HUES48 (cell line): ENCODE measurements at regions not wholly inside any gene's neighbourhood (a gene's known extent, or its start where the extent isn't known, plus 50 kb on each side); places are given as distances from the start of the nearest gene placed in this dataset.

Source experiments
- H3K27ac ChIP-seq: one replicate; pipeline ENCODE4 v1.7.0; 2013; ENCODE audit warnings: low read depth, low read length, inconsistent platforms
- H3K27me3 ChIP-seq: 2 replicates; pipeline ENCODE4 v1.6.1; 2013; ENCODE audit warnings: mild to moderate bottlenecking, low read length; ENCODE audit not compliant: control insufficient read depth, insufficient read depth
- H3K36me3 ChIP-seq: 2 replicates; pipeline ENCODE4 v1.6.1; 2013; ENCODE audit warnings: low read length; ENCODE audit not compliant: control insufficient read depth, insufficient read depth
- H3K4me1 ChIP-seq: 2 replicates; pipeline ENCODE4 v1.6.1; 2013; ENCODE audit warnings: mild to moderate bottlenecking, low read length; ENCODE audit not compliant: control insufficient read depth, insufficient read depth
- H3K4me3 ChIP-seq: 2 replicates; pipeline ENCODE4 v1.5.1; 2013; ENCODE audit warnings: mild to moderate bottlenecking, low read depth, low read length
- H3K9ac ChIP-seq: 2 replicates; pipeline ENCODE4 v1.6.1; 2013; ENCODE audit warnings: mild to moderate bottlenecking, low read depth, low read length, moderate library complexity
- H3K9me3 ChIP-seq: 2 replicates; pipeline ENCODE4 v1.6.1; 2013; ENCODE audit warnings: low read length; ENCODE audit not compliant: control insufficient read depth, insufficient read depth

DNA sequence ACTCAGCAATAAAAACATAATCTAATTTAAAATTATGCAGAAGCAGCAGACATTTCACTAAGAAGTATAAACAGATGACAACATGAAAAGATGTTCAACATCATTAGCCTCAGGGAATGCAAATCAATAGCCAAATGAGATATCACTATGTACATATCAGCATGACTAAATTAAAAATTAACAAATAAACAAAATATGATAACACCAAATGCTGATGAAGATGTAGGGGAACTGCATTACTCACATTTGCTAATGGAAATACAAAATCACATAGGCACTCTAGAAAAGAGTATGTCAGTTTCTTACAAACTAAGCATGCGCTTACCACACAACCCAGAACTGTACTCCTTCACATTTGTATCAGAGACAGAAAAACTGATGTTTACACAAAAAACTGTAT lies 487.2 kb upstream of the REG3G start:
- H3K9ac ChIP-seq = no peak overlapping the region
- no peaks in the 10 kb centered on the region for H3K27me3 ChIP-seq
- no peaks in the 10 kb centered on the region for H3K36me3 ChIP-seq
- peaks cover 7% of the 10 kb centered on the region for H3K4me1 ChIP-seq
- no peaks in the 10 kb centered on the region for H3K9me3 ChIP-seq
- H3K4me3 ChIP-seq = no peak overlapping the region
- no peak overlapping the region for H3K27ac ChIP-seq

GRCh38 chr2:78540255-78540654 lies 485.2 kb upstream of the REG3G start:
- Histone ChIP-seq H3K27me3 (no peaks in the 10 kb centered on the region), H3K9me3 (no peaks in the 10 kb centered on the region), H3K4me1 (no peaks in the 10 kb centered on the region), H3K9ac (no peak overlapping the region), H3K27ac (no peak overlapping the region), H3K4me3 (no peak overlapping the region), H3K36me3 (no peaks in the 10 kb centered on the region)

DNA sequence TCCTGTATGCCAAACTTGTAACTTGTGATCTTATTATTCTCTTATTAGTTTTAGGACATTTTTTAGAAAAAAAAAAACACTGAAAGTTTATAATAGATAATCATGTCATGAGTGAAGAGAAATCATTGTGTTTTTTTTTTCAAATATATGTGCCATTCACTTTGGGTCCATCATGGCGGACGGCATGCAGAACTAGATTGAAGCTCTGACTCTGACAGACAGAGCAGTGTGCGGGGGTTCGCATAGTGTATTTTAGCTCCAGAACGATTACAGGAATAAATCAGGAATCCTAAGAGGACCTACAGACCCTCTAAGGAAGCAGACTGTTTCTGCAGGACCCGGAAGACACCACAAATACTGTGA lies 484.4 kb upstream of the REG3G start:
- Histone ChIP-seq H3K9ac (no peak overlapping the region), H3K9me3 (no peaks in the 10 kb centered on the region), H3K27ac (no peak overlapping the region), H3K27me3 (no peaks in the 10 kb centered on the region), H3K36me3 (no peaks in the 10 kb centered on the region), H3K4me3 (no peak overlapping the region), H3K4me1 (no peaks in the 10 kb centered on the region)

DNA sequence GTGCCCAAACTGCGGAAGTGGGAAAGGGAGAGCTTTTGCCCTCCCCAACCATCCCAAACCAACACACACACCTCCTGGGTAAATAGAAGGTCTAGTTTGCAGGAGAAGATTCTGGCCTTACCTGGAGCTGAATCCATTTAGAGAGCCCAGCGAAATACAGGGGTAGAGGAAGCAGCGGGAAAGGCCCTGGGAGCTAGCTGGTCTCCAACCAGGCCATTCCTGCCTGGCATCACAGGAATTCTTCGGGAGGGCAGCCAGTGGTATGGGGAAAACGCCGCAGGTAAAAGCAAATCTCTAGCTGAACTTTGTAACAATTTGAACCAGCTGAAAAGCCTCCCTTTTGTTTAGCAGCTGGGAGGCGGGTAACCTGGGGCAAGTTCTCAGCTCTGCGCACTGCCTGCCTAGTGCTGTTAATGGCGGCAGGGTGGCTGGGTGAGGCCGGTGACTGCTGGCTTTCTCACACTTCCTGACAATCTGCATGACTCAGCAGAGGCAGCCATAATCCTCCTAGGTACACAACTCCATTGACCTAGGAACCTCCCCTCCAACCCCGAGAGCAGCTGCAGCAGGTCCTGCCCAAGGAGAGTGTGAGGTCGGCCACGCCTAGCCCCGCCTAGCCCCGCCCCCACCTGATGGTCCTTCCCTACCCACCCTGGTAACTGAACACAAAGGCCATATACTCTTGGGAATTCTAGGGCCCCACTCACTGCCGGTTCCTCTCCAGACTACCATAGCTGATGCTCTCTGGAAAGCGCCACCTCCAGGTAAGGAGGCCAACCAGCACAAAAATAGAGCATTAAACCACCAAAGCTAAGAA lies 483.8 kb upstream of the REG3G start:
- Histone ChIP-seq H3K27me3 (no peaks in the 10 kb centered on the region), H3K27ac (no peak overlapping the region), H3K36me3 (no peaks in the 10 kb centered on the region), H3K9me3 (no peaks in the 10 kb centered on the region), H3K9ac (no peak overlapping the region), H3K4me3 (no peak overlapping the region), H3K4me1 (no peaks in the 10 kb centered on the region)

DNA sequence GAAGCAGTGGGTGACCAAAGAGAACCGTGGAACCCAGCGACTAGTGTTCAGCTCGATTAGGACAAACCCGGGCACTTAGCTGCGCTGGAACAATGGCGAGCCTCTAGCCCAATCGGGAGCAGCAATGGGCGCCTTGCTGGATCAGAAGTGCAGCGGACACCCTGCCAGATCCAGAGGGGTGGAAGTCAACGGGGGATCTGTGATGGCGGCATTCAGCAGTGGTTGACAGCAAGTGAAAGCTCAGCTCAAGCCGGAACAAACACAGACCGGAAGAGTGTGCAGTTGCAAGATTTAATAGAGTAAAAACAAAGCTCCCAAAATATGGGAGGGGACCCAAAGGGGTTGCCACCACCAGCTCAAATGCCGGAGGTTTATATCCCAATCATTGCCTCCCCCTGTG lies 478.7 kb upstream of the REG3G start:
- H3K9me3 ChIP-seq = no peaks in the 10 kb centered on the region
- H3K4me1 ChIP-seq = no peaks in the 10 kb centered on the region
- H3K4me3 ChIP-seq = no peak overlapping the region
- no peaks in the 10 kb centered on the region for H3K36me3 ChIP-seq
- no peak overlapping the region for H3K9ac ChIP-seq
- no peaks in the 10 kb centered on the region for H3K27me3 ChIP-seq
- H3K27ac ChIP-seq = no peak overlapping the region

DNA sequence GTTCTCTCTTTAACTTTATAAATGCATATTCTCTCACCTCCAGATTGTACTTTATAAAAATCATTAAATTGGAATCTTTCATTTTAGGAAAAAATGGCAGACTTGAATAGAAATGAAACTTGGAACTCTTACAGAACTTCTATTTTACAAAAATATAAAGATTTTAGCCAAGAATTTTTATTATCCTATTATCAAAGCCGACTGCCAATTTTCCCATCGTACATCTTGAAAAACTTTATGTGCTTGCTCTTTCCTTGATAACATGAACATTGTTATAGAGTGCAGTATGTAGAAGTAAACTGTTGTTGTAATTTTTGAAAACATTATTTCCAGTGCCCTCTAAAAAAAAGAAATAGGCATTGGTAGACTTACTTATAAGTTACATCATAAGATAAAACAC lies 475.7 kb upstream of the REG3G start:
- peaks cover 5% of the 10 kb centered on the region; the same call in 1 of the 2 replicates for H3K4me1 ChIP-seq
- H3K4me3 ChIP-seq = no peak overlapping the region
- H3K27ac ChIP-seq = no peak overlapping the region
- H3K27me3 ChIP-seq = no peaks in the 10 kb centered on the region
- no peaks in the 10 kb centered on the region for H3K36me3 ChIP-seq
- no peak overlapping the region for H3K9ac ChIP-seq
- H3K9me3 ChIP-seq = no peaks in the 10 kb centered on the region

GRCh38 chr2:78553866-78554647 lies 471.4 kb upstream of the REG3G start:
- no peaks in the 10 kb centered on the region for H3K36me3 ChIP-seq
- H3K4me1 ChIP-seq = peaks cover 5% of the 10 kb centered on the region; the same call in 1 of the 2 replicates
- no peak overlapping the region for H3K4me3 ChIP-seq
- H3K27me3 ChIP-seq = no peaks in the 10 kb centered on the region
- no peak overlapping the region for H3K27ac ChIP-seq
- no peak overlapping the region for H3K9ac ChIP-seq
- peaks cover 6% of the 10 kb centered on the region; the same call in 1 of the 2 replicates for H3K9me3 ChIP-seq

DNA sequence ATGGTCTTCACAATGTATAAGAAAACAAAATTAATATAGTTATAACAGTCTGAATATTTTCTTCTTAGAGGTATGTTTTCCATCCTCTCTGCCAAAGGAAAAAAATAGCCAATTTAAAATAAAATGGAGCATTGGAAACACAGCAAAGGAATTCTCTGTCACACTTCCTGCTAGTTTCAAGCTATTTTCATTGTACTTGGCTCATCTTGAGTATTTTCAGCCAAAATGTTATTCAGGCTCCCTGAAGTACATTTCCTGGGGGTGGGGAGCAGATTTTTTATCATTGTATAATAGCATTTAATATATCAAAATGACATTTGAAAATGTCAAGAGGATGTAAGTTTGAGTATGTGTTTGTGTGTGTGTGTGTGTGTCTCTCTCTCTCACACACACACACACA lies 463.6 kb upstream of the REG3G start:
- no peak overlapping the region for H3K9ac ChIP-seq
- H3K4me3 ChIP-seq = no peak overlapping the region
- no peaks in the 10 kb centered on the region for H3K4me1 ChIP-seq
- no peaks in the 10 kb centered on the region for H3K27me3 ChIP-seq
- H3K36me3 ChIP-seq = no peaks in the 10 kb centered on the region
- no peaks in the 10 kb centered on the region for H3K9me3 ChIP-seq
- no peak overlapping the region for H3K27ac ChIP-seq

GRCh38 chr2:78564666-78565065 lies 460.8 kb upstream of the REG3G start:
- Histone ChIP-seq H3K36me3 (no peaks in the 10 kb centered on the region), H3K4me1 (peaks cover 6% of the 10 kb centered on the region; the same call in 1 of the 2 replicates), H3K9ac (no peak overlapping the region), H3K27ac (no peak overlapping the region), H3K4me3 (no peak overlapping the region), H3K9me3 (no peaks in the 10 kb centered on the region), H3K27me3 (no peaks in the 10 kb centered on the region)

DNA sequence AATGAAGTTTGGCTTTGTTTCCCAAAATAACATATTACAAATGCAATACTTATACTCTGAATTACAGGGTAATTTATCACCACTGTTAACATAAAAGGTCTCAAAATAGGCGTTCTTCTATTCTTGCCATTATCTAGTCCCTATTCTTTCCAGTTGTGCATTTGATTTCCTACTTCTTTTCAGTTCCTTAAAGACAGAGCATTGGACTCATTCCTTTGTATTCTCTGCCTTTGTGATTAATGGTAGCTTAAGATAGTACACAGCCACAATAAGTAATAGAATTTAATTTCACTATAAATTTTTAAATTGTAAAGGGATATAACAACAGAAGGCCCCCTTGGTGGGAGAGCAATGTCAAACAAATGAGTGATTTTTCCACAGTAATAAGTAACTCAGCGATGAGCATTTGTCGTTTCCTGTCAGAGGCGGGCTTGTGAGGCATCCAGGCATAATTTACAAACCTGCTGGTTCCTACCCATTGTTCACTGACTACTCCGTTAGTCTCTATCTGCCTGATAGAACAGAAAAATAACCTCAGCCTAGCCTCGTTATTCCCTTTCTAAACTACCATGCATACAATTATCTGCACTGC lies 456.6 kb upstream of the REG3G start:
- no peaks in the 10 kb centered on the region for H3K27me3 ChIP-seq
- H3K9ac ChIP-seq = no peak overlapping the region
- no peak overlapping the region for H3K4me3 ChIP-seq
- H3K36me3 ChIP-seq = no peaks in the 10 kb centered on the region
- no peak overlapping the region for H3K27ac ChIP-seq
- H3K9me3 ChIP-seq = no peaks in the 10 kb centered on the region
- peaks cover 6% of the 10 kb centered on the region; the same call in 1 of the 2 replicates for H3K4me1 ChIP-seq

GRCh38 chr2:78576409-78576808 lies 449.1 kb upstream of the REG3G start:
- Histone ChIP-seq H3K27ac (no peak overlapping the region), H3K4me3 (no peak overlapping the region), H3K36me3 (no peaks in the 10 kb centered on the region), H3K9ac (no peak overlapping the region), H3K27me3 (no peaks in the 10 kb centered on the region), H3K9me3 (no peaks in the 10 kb centered on the region), H3K4me1 (no peaks in the 10 kb centered on the region)
